ENCODE measurements at regions not wholly inside any gene's neighbourhood (a gene's known extent, or its start where the extent isn't known, plus 50 kb on each side); places are given as distances from the start of the nearest gene placed in this dataset.

DNA sequence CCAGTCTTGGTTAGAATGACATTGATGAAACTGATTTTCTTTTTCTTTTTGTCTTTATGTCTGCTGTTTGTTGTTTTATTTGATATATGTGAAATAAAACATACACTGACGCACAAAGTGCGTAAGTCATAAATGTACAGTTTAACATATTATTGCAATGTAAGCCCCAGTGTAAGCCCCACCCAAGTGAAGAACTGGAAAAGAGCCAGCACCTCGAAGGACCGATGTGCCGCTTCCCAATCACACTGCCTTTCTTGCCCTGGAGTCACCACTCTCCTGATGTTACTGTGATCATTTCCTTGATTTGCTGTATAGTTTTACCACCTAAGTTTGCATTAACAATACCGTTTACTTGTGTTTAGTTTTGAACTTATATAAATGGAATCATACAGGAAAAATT is 128.4 kb upstream of the LPP start:
- TF ChIP-seq POLR2A (IDR thresholded peaks at IDR 0.05; ENCODE audit: low read depth, low read length), result no peak
- TF ChIP-seq CTCF (conservative IDR thresholded peaks at IDR 0.05; ENCODE audit: low read depth, low read length), result no peak
- no peak for TF ChIP-seq RCOR1 (IDR thresholded peaks at IDR 0.05; ENCODE audit: insufficient replicate concordance, low read length)
- no peak for TF ChIP-seq SMC3 (IDR thresholded peaks at IDR 0.05; ENCODE audit: low read depth, low read length)
- no peak for TF ChIP-seq BHLHE40 (IDR thresholded peaks at IDR 0.05; ENCODE audit: low read depth, low read length)
- no peak for TF ChIP-seq FOS (IDR thresholded peaks at IDR 0.05; ENCODE audit: low read depth, low read length)

All from IMR-90 (cell line).